HG03342 (cell line): ENCODE measurements at regions not wholly inside any gene's neighbourhood (a gene's known extent, or its start where the extent isn't known, plus 50 kb on each side); places are given as distances from the start of the nearest gene placed in this dataset.
"Not testable (repeated sequence)": the region's sequence is repeated elsewhere in the genome, so short reads cannot be mapped to it uniquely, and the experiment has no call there.

ENCODE experiments used
- ATAC-seq: cut with Tn5 transposase; IDR thresholded peaks from one replicate; pipeline ENCODE4 v1.9.1; 2021; ENCODE audit warnings: mild to moderate bottlenecking, moderate library complexity; ENCODE audit not compliant: unreplicated experiment

GRCh38 chr6:125586074-125586473, 163.4 kb upstream of the HEY2 start:
- no peak for ATAC-seq

- no peak for ATAC-seq
Measured at GRCh38 chr6:125586605-125587004, 162.8 kb upstream of the HEY2 start.

- no peak for ATAC-seq
Measured at GRCh38 chr6:125587666-125588632, 161.5 kb upstream of the HEY2 start.

GRCh38 chr6:125591796-125592195, 157.6 kb upstream of the HEY2 start:
- ATAC-seq: not testable (repeated sequence)

- no peak for ATAC-seq
Measured at GRCh38 chr6:125593746-125594145, 155.7 kb upstream of the HEY2 start.

- no peak for ATAC-seq
Measured at GRCh38 chr6:125596020-125596419, 153.4 kb upstream of the HEY2 start.

GRCh38 chr6:125597411-125598253, 151.8 kb upstream of the HEY2 start:
- no peak for ATAC-seq

- no peak for ATAC-seq
Measured at GRCh38 chr6:125598422-125598821, 151.0 kb upstream of the HEY2 start.

- ATAC-seq: no peak
Measured at GRCh38 chr6:125604257-125604656, 145.2 kb upstream of the HEY2 start.

GRCh38 chr6:125611573-125612344, 137.7 kb upstream of the HEY2 start:
- no peak for ATAC-seq

- no peak for ATAC-seq
Measured at GRCh38 chr6:125612345-125612846, 137.0 kb upstream of the HEY2 start.

- ATAC-seq: no peak
Measured at GRCh38 chr6:125618629-125619028, 130.8 kb upstream of the HEY2 start.

GRCh38 chr6:125623085-125623484, 126.3 kb upstream of the HEY2 start:
- ATAC-seq: no peak

GRCh38 chr6:125631165-125631564, 118.3 kb upstream of the HEY2 start:
- ATAC-seq: no peak

- not testable (repeated sequence) for ATAC-seq
Measured at GRCh38 chr6:125636011-125636410, 113.4 kb upstream of the HEY2 start.

GRCh38 chr6:125636671-125637070, 112.8 kb upstream of the HEY2 start:
- ATAC-seq: no peak

- peak; percentile 57 for ATAC-seq
Measured at GRCh38 chr6:125637207-125637606, 112.2 kb upstream of the HEY2 start.

GRCh38 chr6:125639466-125640020, 109.9 kb upstream of the HEY2 start:
- ATAC-seq: no peak

- ATAC-seq: no peak
Measured at GRCh38 chr6:125640441-125641150, 108.8 kb upstream of the HEY2 start.
